HG03103 (cell line): ENCODE measurements at regions not wholly inside any gene's neighbourhood (a gene's known extent, or its start where the extent isn't known, plus 50 kb on each side); places are given as distances from the start of the nearest gene placed in this dataset.

Source experiments
- ATAC-seq: cut with Tn5 transposase; IDR thresholded peaks from one replicate; pipeline ENCODE4 v1.9.1; 2021; ENCODE audit warnings: low read depth; ENCODE audit not compliant: unreplicated experiment

DNA sequence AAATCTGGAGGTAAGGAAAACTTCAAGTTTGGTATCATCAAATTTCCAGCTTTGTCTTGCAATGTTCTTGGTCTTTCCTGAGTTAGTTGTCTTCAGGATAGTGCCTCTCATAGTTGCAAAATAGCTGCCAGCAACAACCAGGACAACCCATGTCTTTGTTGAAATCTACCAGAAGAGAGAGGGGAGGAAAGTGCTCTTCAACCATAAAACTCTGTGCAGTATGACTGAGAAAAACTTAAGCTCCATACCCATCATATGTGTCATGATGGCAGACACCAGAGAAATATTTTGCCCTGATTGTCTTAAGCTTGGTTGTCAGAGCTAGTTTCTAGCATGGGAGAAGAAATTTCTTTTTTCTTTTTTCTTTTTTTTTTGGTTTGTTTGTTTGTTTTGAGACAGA, 103.3 kb downstream of the SPRY2 start:
- ATAC-seq = no peak

DNA sequence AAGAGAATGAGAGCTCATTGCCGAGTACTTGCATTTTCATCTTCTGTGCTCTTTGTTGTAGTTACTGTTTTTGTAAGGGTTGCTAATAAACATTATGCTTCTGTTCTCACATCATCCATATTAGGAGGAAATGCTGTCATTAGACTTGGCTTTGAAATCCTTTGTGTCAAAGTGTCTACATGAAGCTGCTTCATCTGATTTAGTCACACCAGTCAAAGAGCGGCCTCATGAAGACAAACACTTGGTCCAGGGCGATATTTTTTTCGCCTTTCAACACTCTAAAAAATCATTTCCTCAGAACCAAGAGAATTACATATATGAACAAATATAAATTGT, 105.0 kb downstream of the SPRY2 start:
- no peak for ATAC-seq

DNA sequence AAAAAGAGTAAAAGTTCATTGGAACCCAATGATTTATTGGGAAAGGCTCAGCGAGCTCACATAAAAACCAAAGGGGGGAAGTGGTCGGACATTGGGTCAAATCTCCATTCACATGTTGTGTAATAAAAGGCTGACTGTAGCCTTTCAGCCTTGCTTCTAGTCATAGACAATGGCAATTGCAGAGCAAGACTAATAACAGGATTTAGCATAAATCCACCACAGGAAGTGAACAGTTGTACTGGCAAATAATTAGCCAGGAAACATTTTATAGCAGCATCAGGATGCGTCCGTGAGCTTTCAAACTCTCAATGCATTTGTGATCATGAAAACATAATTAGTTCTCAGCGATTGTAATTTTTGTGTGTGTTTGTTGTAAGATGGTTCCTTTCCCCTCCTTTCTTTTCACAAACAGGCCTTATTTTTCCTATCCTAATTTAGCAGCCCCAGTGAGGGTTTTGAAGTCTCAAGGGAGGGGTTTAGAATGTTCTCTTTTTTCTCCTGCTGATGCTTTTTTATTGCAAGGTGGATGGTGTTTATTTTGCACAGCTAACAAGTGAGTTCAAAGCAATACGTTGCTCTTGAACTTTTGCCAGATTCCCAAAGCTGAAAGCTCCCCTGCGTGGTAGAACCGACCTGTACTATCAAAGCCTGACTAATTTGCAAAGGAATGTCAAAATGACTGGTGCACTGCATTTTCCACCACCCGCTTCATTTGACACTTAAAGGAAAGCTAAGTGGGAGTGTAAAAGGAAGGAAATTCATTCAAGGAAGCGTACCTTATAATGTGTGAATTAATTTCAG, 105.6 kb downstream of the SPRY2 start:
- no peak for ATAC-seq

DNA sequence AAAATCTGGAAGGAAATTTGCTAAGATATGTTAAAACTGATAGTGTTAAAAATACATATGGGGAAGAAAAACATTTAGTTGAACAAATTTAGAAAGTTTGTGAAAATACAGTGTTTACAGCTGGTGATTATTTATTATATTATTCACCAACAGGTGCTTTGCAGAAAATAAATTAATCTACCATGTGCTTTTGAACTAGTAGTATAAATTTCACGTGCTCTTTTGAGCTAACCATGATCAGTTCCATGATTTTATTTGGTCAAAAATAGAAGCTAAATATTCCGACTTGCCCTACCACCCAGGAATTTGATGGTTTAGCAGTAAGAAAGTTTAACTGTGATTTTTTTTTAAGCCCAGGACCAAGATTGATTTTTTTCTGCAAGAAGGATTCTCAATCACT, 113.3 kb downstream of the SPRY2 start:
- ATAC-seq = no peak

DNA sequence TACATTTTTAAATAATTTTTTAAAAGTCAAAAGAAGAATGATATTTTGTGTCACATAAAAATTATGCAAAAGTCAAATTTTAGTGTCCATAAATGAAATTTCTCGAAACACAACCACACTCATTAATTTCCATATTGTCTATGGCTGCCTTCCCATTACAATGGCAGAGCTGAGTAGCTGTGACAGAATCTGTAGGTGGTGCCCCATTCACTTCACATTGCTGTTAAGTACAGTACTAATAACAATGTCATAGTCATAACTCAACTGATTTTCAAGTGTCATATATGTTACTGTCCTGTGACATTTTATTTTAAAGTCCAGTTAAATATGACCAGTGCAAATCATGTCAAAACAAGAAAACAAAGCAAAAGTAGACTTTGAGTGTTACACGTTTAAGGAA, 114.3 kb downstream of the SPRY2 start:
- ATAC-seq = no peak

DNA sequence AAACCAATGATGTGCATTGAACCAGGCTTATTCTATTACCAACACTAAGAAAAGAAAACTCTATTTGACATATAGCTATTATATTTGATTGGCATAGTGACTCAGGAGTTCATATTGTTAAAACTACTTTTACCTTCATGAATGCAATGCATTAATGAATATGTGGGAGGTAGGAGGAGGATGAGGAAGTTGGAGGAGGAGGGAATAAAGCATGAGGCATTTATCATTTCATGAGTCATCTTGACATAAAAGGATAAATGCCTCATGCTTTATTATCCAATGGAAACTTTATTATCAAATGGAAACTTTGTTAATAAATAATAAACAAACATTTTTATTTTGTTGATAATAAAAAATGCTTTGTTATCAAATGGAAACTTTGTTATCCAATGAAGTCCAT, 116.5 kb downstream of the SPRY2 start:
- no peak for ATAC-seq

DNA sequence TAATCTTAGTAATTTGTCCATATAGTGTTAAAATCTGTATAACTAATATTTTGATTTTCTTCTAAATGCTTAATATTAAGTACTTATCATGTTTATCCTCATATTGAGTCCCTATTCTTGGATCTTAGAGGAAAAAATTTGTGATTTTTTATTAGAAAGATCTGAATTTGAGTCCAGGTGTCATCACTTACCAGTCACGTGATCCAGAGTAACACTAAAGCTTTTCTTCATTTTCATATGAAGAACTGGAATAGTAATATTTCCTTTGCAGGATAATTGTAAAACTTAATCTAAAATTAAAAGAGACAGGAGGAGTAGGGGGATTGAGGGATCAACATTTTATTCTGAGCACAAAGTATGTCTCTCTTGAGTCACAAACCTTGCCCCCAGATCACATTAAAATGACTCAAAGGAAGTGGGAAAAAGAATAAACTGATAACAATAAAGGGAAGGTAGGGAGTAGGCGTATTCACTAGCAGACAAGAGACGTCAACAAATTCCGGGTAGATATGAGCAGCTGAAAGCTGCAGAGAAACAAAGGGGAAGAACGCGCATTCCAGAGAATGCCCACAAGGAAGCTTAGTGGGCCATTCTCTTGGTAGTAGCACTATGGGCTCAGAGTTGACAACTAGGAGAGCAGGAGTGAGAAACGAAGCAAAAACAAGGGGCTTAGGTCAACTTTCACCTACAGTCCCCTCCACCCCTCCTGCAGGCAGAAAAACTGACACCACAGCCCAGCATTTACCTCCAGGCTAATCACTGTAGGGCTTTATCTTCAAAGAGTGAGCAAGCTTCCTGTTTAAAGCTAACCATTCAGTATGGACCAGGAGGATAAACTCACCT, 123.1 kb downstream of the SPRY2 start:
- no peak for ATAC-seq

DNA sequence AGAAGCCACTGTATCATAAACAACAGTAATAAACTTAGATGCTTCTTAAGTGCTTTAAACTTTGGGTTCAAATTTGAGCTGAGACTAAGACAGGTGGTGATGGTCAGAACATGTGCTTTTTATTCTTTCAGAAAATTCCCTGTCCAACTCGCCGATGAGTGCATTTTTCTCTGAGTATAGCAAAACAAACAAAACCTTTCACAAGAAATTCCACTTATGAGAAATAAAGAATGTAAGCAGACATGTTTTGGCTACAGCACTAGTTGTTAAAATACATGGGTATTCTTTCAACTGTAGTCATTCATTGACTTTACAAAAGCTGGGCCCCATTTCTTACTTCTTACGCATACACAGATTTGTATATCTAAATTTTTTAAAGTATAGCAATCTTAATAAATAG, 125.6 kb downstream of the SPRY2 start:
- ATAC-seq = no peak

DNA sequence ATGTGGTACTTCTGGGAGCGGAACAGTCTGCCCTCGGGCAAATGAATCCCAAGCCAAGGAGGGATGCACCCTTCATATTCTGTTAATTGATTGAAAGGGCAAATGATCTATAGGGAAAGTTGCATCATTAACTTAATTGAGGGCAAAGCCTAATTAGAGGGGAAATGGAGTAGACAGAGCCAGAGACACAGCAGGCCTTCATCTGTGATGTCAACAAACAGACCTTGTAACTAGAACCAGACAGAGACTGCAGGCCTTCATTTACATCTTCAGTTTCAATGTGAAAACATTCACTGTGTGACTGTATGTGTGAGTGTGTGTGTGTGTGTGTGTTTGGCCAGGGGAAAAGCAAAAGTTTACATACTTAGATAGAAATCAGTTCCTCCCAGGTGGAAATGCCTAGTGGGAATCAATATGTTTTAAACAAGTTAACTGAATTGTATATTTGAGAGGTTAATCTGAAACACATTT, 126.4 kb downstream of the SPRY2 start:
- ATAC-seq = no peak

DNA sequence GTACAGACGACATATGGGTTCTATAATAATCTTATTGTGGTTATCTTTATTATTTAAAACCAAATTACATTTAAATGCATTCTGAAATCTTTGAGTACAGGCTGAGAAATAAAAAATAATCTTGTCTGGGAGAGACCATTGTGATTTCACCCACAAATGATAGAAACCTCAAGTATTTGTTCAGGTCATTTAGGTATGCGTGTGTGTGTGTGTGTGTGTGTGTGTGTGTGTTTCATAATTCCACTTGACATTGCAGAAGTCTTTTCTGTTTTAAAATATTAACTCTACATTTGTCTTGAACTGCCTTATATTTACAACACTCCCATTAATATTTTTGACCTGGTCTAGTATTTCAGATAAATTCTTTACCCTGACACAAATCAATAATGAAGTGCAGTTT, 126.9 kb downstream of the SPRY2 start:
- no peak for ATAC-seq

DNA sequence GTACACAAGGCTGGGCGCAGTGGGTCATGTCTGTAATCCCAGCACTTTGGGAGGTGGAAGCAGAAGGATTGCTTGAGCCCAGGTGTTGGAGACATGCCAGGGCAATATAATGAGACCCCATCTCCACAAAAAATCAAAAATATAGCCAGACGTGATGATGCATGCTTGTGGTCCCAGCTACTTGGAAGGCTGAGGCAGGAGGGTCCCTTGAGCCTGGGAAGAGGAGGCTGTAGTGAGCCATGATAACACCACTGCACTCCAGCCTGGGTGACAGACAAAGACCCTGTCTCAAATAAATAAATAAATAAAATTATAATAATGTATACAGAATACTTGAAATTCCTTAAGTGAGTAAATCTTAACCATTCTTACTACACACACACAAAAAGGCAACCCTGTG, 127.7 kb downstream of the SPRY2 start:
- ATAC-seq = no peak

DNA sequence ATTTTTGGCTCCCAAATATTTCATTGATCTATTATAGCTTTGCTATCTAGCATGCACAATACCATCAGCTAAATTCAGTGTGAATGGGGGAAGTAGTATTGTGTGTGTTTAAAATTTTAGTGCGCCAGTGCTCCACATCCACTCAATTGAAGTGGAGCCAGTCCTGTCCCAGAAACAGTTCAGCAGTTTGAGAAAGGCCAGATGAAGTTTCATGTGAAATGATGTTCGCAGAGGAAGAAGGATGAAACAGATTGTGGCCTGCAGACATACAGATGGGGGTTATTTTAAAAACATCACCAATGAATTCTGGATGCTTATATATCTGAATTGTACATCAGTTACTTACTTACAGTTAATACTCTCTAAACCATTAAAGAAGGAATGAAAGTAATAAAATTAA, 129.4 kb downstream of the SPRY2 start:
- no peak for ATAC-seq

DNA sequence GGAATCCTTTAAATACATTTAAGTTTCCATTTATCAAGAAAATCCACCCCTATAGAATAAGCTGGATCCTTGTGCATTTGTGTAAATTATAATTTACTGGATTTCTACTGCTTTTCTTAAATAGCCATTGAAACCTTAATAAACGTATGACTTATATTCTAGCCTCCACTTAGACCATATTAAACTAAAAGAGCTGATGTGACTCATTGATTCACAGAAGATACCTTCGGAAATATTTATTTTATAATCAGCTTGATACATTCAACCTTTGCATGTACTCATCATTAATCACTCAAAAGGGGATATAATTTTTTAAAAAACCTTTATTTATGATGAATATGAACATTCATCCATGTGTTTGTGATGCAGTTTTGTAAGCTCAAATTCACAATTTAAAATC, 136.3 kb downstream of the SPRY2 start:
- no peak for ATAC-seq

DNA sequence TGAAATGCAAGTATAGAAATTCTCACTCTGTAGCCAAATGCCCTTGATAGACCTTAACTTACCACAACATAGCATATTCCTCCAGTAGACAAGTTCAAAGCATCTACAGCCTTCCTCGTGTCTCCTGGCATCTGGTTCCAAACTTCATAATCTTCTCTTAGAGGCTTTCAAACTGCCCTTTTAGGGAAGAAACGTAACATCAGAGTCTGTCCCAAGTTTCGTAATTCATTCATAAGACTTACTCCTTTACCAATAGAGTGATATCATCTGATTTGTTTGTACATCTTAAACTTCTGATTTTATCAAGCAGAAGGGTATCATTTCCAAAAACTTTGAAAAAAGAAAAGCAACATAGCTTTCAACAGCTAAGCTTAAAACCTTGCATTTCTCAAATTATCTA, 137.4 kb downstream of the SPRY2 start:
- ATAC-seq = no peak

DNA sequence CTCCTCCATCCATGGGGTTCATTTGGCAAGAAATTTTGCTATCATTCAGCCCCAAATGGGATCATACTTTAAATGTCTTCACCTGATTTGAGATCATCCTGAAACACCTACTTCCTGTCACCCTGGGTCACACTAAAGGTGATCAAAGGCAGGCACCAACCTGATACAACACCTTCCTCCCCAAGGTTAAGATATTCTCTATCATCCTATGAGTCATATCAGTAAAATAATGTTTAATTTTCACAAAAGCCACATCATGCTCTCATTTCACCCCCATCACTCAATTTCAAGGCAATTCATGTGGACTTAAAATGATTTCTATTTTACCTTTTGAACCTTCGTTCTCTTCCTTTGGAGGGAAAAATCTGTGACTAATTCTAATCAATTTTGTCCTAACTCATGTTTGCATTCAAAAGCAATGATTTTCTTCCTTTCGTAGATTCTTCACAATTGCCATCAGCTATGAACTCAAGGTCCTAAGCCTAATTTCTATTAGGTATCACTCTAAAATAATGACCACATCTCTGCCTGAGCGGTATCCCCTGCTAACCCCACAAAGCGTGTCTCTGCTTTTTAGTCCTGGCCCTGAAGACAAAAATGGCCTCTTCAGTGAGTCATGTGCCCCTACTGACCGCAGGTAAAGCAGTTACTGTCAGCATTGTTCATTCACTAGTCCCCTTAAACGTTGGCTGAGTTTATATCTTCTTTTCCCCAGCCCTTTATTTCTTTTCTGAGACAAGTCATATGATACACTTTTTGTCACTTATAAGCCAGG, 139.0 kb downstream of the SPRY2 start:
- no peak for ATAC-seq

DNA sequence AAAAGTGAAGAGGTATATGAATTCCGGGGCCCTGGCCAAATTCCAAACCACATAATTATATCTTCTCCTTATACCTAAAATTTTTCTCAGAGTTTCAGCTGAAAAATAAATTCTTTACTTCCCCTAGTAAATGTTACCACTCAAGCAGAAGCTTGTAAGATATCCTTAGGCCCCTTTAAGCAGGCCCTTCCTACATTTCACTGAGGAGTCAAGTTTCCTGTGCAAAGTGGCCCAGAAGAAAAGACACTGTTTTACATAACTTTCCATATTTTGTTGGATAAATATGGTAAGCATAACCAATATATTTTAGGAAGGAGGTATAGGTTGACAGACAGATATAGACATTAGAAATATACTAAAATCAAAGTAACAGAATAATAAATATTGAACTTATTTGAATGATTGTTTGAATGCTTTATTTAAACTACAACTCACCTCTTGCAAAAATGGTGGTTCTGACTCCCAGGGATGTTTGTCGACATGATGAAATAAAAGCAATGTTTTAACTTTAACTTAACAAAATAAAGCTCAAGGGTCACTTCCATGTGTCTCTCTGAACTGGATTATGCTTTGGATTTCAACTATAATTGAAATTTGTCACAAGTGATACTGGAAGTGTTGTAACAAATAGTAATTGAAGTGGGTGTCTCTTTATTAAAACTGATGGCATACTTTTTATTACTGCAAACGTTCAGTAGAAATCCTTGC, 141.2 kb downstream of the SPRY2 start:
- ATAC-seq = no peak

DNA sequence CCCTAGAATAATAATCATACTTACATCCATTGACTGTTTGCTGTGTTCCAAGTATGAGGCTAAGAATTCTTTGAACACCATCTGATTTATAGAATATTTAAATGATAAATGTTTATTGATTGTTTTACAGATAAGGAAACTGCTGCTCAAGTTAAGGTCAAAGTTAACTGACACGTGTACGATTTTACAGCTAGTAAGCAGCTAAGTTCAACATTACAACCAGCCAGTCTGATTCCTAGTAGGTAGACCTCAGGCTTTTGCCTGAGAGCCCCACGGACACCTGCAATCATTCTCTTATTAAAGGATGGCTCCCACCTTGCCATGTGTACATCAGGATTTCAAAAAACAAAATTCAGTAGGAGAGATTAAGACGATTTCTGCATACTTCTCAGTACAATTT, 141.9 kb downstream of the SPRY2 start:
- ATAC-seq = no peak

DNA sequence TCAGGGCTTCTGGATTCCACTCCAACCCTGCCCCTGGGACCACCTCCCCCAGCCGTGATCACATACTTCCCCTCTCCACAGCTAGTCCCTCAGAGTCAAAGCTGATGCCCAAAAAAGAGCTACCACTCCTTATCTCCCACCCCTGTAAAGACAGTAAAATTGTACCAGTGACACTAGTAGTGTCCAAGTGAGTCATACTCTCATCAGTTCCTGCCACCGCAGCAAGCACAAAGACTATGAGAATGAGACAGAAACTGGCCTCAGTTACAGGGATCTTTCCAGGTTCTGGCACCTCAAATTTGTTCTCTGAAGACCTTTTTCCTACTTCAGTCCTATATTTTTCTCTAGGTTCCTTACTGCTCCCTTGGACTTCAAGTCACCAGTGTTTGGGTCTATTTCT, 144.2 kb downstream of the SPRY2 start:
- no peak for ATAC-seq

DNA sequence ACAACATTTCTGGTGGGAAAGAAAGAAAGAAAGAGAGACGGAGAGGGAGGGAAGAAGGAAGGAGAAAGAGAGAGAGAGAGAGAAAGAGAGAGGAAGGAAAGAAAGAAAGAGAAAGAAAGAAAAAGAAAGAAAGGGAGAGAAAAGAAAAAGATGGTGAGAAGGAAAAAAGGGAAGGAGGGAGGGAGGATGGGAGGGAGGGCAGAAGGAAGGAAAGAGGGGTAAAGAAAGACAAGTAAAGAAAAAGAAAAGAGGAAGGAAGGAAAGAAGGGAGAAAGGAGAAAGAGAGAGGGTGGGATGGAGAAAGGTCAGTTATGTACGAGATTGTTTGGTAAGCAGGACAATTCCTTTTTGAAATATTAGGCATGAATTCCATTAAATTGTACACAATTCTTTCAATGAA, 145.3 kb downstream of the SPRY2 start:
- no peak for ATAC-seq

DNA sequence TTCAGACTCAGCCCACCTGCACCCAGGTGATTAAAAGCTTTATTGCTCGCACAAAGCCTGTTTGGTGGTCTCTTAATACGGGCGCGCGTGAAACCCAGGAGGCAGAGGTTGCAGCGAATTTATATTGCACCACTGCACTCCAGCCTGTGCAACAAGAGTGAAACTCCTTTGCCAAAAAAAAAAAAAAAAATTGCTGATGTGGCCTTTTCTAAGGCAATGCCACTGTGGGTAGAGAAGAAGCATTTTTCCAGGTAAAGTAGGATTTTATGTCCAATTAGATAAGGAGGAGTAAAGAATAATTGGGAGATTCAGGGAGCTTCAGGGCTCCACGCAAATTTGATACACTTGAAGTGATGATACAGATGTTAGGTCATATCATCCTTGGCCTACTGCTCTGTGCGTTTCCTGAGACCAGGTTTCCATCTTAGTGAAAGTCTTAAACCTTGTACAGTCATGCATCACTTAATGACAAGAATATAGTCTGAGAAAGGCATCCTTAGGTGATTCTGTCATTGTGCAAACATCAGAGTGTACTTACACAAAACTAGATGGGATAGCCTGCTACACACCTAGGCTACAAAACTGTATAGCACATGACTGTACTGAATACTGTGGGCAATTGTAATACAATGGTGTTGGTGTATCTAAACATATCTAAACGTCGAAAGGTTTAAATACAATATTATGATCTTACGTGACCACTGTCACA, 150.9 kb downstream of the SPRY2 start:
- no peak for ATAC-seq
